ENCODE measurements at regions not wholly inside any gene's neighbourhood (a gene's known extent, or its start where the extent isn't known, plus 50 kb on each side); places are given as distances from the start of the nearest gene placed in this dataset.

- Histone ChIP-seq H3K27ac (ENCODE audit: control insufficient read depth, insufficient read depth) (no peak overlapping the region), H3K27me3 (replicated peaks in 1 of 2; ENCODE audit: control insufficient read depth in 2 of 2, insufficient read depth in 2 of 2, low read length in 1 of 2) (no peaks in the 10 kb centered on the region), H3K4me1 (ENCODE audit: control insufficient read depth, insufficient read depth, low read length) (no peaks in the 10 kb centered on the region), H4K20me1 (ENCODE audit: control insufficient read depth, insufficient read depth) (no peaks in the 10 kb centered on the region), H3K9ac (ENCODE audit: control insufficient read depth, insufficient read depth, low read length) (no peak overlapping the region), H3K36me3 (ENCODE audit: control insufficient read depth in 2 of 2, insufficient read depth in 2 of 2, low read length in 1 of 2) (no peaks in the 10 kb centered on the region), H3K79me2 (ENCODE audit: control insufficient read depth, insufficient read depth, low read length) (no peaks in the 10 kb centered on the region), H2AFZ (ENCODE audit: control insufficient read depth, low read depth, low read length) (no peak overlapping the region), H3K4me3 (no peak overlapping the region), H3K9me3 (replicated peaks; ENCODE audit: control insufficient read depth, insufficient read depth, low read length) (no peaks in the 10 kb centered on the region; the same call in 2 of the 3 replicates), H3K4me2 (ENCODE audit: control insufficient read depth, insufficient read depth) (no peak overlapping the region)
- intact Hi-C loops (cut with micrococcal nuclease; ENCODE audit: unreplicated experiment): no loop called here
- ChIA-PET POLR2A (no interaction called here), CTCF (no interaction called here), SMC1A (ENCODE audit: uncharacterized antibody, unreplicated experiment) (no interaction called here), RAD21 (ENCODE audit: unreplicated experiment) (no interaction called here)
- in situ Hi-C loops (cut with MboI): no loop called here
- 25% methylated on average over 2 of the region's 2 CpGs for WGBS (ENCODE audit: insufficient coverage, insufficient replicate concordance, low lambda C conversion rate, missing lambda C conversion rate)
- TF ChIP-seq CTCF (IDR thresholded peaks at IDR 0.05 in 2 of 3, conservative IDR thresholded peaks at IDR 0.05 in 1 of 3; ENCODE audit: control insufficient read depth in 2 of 3, extremely low read depth in 1 of 3, insufficient read depth in 1 of 3, low read depth in 3 of 3, low read length in 3 of 3) (no peak), FOS (IDR thresholded peaks at IDR 0.05; ENCODE audit: borderline replicate concordance, extremely low read depth, insufficient read length) (no peak), NFXL1 (IDR thresholded peaks at IDR 0.05; ENCODE audit: borderline replicate concordance) (no peak), FOXK2 (IDR thresholded peaks at IDR 0.05) (no peak), POLR2A (IDR thresholded peaks at IDR 0.05; ENCODE audit: low read depth, low read length) (no peak), KLF5 (IDR thresholded peaks at IDR 0.05; ENCODE audit: partially characterized antibody) (no peak), ZBTB33 (IDR thresholded peaks at IDR 0.05) (no peak), ETV6 (conservative IDR thresholded peaks at IDR 0.05 in 1 of 2, IDR thresholded peaks at IDR 0.05 in 1 of 2; ENCODE audit: borderline replicate concordance in 1 of 2, low read depth in 1 of 2) (no peak)
- no peak for FAIRE-seq
- no peak for DNase-seq (ENCODE audit: low read depth, low spot score)
- BruUV-seq (replicated peaks): no TSS peak
- no peak for ATAC-seq
These were observed 233.5 kb upstream of the TMEM132C start for GRCh38 chr12:128033473-128033872.
